Esophagus muscularis mucosa (tissue), 4 donors: ENCODE measurements at regions not wholly inside any gene's neighbourhood (a gene's known extent, or its start where the extent isn't known, plus 50 kb on each side); places are given as distances from the start of the nearest gene placed in this dataset.

Source experiments
- CTCF ChIP-seq, 3 experiments: fragments of 200-600 bp in 2 of 3; fragments of 450-650 bp in 1 of 3; sonication (generic) in 2 of 3; IDR thresholded peaks; one replicate each; pipeline ENCODE4 v1.5.1; 2017 to 2019; ENCODE audit warnings: antibody characterized with exemption in 3 of 3, mild to moderate bottlenecking in 2 of 3, moderate library complexity in 1 of 3
- EP300 ChIP-seq: sonication (generic); formaldehyde crosslinking; IDR thresholded peaks from one replicate; pipeline ENCODE4 v1.6.1; 2017; ENCODE audit warnings: antibody characterized with exemption
- POLR2A ChIP-seq: fragments of 450-650 bp; IDR thresholded peaks from one replicate; pipeline ENCODE4 v1.6.1; 2017; ENCODE audit warnings: antibody characterized with exemption, moderate library complexity, mild to moderate bottlenecking, low read depth
- POLR2AphosphoS5 ChIP-seq, 2 donors: sonication (generic); formaldehyde crosslinking; IDR thresholded peaks; one replicate each; pipeline ENCODE4 v1.6.1; 2017; ENCODE audit warnings: antibody characterized with exemption in 2 of 2

- TF ChIP-seq CTCF (IDR thresholded peaks at IDR 0.05) = no peak
- TF ChIP-seq POLR2AphosphoS5 (IDR thresholded peaks at IDR 0.05) = no peak
- TF ChIP-seq POLR2A = no peak
- TF ChIP-seq EP300 = no peak
Measured at GRCh38 chr4:111945014-111945413, 200.2 kb upstream of the FAM241A start.
